Colonic mucosa (tissue), 4 donors: ENCODE measurements at regions not wholly inside any gene's neighbourhood (a gene's known extent, or its start where the extent isn't known, plus 50 kb on each side); places are given as distances from the start of the nearest gene placed in this dataset. TPM values are rescaled to one million over a fixed set of nuclear protein-coding genes. Genes with fewer than 3 reads are reported as not detected.

Source experiments
- DNase-seq: peaks from one replicate; pipeline ENCODE4 v3.0.0-alpha.2; 2020
- H3K27ac ChIP-seq: fragments of 200-600 bp; one replicate; pipeline ENCODE4 v1.8.0; 2021
- H3K27me3 ChIP-seq: fragments of 200-600 bp; one replicate; pipeline ENCODE4 v1.8.0; 2021
- H3K36me3 ChIP-seq: fragments of 200-600 bp; one replicate; pipeline ENCODE4 v1.8.0; 2021
- H3K4me1 ChIP-seq: fragments of 200-600 bp; one replicate; pipeline ENCODE4 v1.8.0; 2021; ENCODE audit warnings: mild to moderate bottlenecking
- H3K4me3 ChIP-seq: fragments of 200-600 bp; one replicate; pipeline ENCODE4 v1.8.0; 2021
- H3K9ac ChIP-seq, 2 donors: one replicate each; pipeline ENCODE4 v1.7.0; 2013; ENCODE audit warnings: control low read depth in 2 of 2, low read depth in 2 of 2, low read length in 2 of 2
- H3K9me3 ChIP-seq: fragments of 200-600 bp; one replicate; pipeline ENCODE4 v1.8.0; 2021
- intact Hi-C: fragments of 100-400 bp; cut with DNase I; formaldehyde crosslinking; loops from one replicate; pipeline ENCODE4 v1.14.1; 2022
- microRNA-seq: library from miRNA; unstranded; fragments of <30 nt; microRNA quantifications from one replicate; pipeline ENCODE4, GENCODE V29; 2019
- TF ChIP-seq, protein P1 (sequence below): fragments of 200-600 bp; IDR thresholded peaks from one replicate; pipeline ENCODE4 v1.8.0; 2022; ENCODE audit warnings: antibody characterized with exemption, mild to moderate bottlenecking
- donor health status: healthy.
- donor health status: DM: no; HTN: no; CAD: no.
- donor health status: DM: no; HTN: no; CAD: no.

DNA sequence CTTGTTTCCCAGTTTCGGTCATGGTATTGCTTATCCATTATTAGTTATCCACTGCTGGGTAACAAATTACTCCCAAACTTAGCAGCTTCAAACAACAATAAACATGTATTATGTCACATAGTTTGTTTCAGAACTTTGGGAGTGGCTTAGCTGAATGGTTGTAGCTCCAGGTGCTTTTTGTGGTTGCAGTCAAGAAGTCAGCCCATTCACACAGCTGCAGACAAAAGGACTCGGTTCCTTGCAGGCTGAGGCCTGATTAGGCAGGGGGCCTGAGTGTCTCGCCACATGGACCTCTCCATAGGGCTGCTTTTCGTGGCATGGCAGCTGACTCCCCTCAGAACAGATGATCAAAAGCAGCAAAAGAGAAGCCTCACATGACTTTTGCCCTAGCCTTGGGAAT is 58.2 kb upstream of the ITGA4 start:
- Histone ChIP-seq H3K36me3 (no peaks in the 10 kb centered on the region), H3K4me1 (no peaks in the 10 kb centered on the region), H3K9me3 (no peaks in the 10 kb centered on the region), H3K4me3 (no peak overlapping the region), H3K27me3 (no peaks in the 10 kb centered on the region), H3K9ac (no peak overlapping the region), H3K27ac (no peak overlapping the region)
- intact Hi-C loops = no loop called here
- TF ChIP-seq, protein P1, sequence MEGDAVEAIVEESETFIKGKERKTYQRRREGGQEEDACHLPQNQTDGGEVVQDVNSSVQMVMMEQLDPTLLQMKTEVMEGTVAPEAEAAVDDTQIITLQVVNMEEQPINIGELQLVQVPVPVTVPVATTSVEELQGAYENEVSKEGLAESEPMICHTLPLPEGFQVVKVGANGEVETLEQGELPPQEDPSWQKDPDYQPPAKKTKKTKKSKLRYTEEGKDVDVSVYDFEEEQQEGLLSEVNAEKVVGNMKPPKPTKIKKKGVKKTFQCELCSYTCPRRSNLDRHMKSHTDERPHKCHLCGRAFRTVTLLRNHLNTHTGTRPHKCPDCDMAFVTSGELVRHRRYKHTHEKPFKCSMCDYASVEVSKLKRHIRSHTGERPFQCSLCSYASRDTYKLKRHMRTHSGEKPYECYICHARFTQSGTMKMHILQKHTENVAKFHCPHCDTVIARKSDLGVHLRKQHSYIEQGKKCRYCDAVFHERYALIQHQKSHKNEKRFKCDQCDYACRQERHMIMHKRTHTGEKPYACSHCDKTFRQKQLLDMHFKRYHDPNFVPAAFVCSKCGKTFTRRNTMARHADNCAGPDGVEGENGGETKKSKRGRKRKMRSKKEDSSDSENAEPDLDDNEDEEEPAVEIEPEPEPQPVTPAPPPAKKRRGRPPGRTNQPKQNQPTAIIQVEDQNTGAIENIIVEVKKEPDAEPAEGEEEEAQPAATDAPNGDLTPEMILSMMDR = no peak
- DNase-seq = no peak

DNA sequence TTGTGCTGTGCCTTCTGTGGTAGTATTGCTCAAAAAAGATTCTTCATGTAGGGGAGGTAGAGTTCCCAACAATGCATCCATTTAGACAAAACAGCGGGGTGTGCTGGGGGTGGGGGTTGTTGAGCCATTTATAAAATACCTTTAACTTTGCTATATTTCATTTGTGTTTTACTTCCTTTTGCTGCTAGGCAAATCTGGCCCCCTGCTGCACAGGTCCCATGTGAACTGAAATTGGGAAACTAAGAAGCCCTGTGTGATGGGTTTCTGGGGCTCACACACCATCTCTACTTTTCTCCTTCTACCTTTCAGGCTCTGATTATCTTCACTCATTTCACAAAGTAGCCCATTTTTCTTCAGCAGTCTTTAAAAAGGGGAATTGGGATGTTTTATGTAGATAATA is 52.7 kb upstream of the ITGA4 start:
- H3K27me3 ChIP-seq = no peaks in the 10 kb centered on the region
- intact Hi-C loops = no loop called here
- no peaks in the 10 kb centered on the region for H3K36me3 ChIP-seq
- TF ChIP-seq, protein P1 = no peak
- no peak overlapping the region for H3K27ac ChIP-seq
- no peak overlapping the region for H3K9ac ChIP-seq
- no peak overlapping the region for H3K4me3 ChIP-seq
- no peaks in the 10 kb centered on the region for H3K9me3 ChIP-seq
- DNase-seq = no peak
- H3K4me1 ChIP-seq = no peaks in the 10 kb centered on the region

DNA sequence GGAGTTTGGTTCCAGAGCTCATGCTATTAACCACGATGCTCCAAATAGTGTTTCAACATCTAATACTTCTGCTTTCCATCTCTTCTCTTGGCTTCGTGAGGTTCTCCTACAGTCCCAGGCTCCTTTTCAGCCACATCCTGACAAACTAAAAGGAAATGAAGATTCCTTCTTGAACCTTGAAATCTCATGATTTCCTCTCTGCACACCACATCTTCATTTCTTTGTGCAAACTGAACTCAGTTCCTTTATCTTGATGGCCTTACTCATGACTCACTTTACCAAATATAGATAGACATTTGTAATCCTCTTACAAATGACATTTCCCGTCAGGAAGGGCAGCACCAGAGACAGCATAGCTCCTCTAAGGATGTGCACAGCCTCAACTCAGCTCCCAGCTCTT is 50.0 kb upstream of the ITGA4 start:
- no peak for DNase-seq
- Histone ChIP-seq H3K27ac (no peak overlapping the region), H3K9me3 (no peaks in the 10 kb centered on the region), H3K4me3 (no peak overlapping the region), H3K4me1 (no peaks in the 10 kb centered on the region), H3K9ac (no peak overlapping the region), H3K27me3 (no peaks in the 10 kb centered on the region), H3K36me3 (no peaks in the 10 kb centered on the region)
- TF ChIP-seq, protein P1 = no peak
- intact Hi-C loops = no loop called here

Small RNAs in the stretch of these regions (microRNA-seq; reads per million reads assigned to microRNA genes)
- gene MIR4437 = not detected
